Panc1 (cell line): ENCODE measurements at regions not wholly inside any gene's neighbourhood (a gene's known extent, or its start where the extent isn't known, plus 50 kb on each side); places are given as distances from the start of the nearest gene placed in this dataset.

Experiments used
- ATAC-seq: fragments of 200-7000 bp; cut with Tn5 transposase; 2 replicates; pipeline ENCODE4 v1.9.1; 2020; ENCODE audit warnings: mild to moderate bottlenecking, moderate library complexity
- BruUV-seq: library from RNA; stranded (reverse); fragments of 400-500 nt; replicated peaks from 2 replicates; lab custom pipeline; 2021; lab: Mats Ljungman, UMichigan
- CTCF ChIA-PET: fragments of 300-600 bp; sonication (Branson Sonifier 250); formaldehyde crosslinking; loops from one replicate; lab custom pipeline; 2022; ENCODE audit warnings: antibody characterized with exemption; lab: Charles Lee
- POLR2A ChIA-PET: fragments of 300-600 bp; sonication (Branson Sonifier 250); formaldehyde crosslinking; loops from one replicate; lab custom pipeline; 2022; ENCODE audit warnings: antibody characterized with exemption; lab: Charles Lee
- DNase-seq: peaks from one replicate; pipeline ENCODE4 v3.0.0-alpha.2; 2010; ENCODE audit warnings: low read depth, low spot score
- H3K27ac ChIP-seq: 2 replicates; pipeline ENCODE4 v1.5.1; 2011; ENCODE audit warnings: mild to moderate bottlenecking, low read length, inconsistent platforms
- H3K27me3 ChIP-seq: fragments of 200-500 bp; sonication (Bioruptor generic); 2 replicates; pipeline ENCODE4 v1.6.0; 2014; ENCODE audit warnings: low read length, inconsistent platforms; ENCODE audit not compliant: control insufficient read depth, insufficient read depth
- H3K36me3 ChIP-seq: fragments of 200-500 bp; sonication (Bioruptor generic); 2 replicates; pipeline ENCODE4 v1.5.1; 2014; ENCODE audit warnings: inconsistent platforms, mild to moderate bottlenecking, low read length, moderate library complexity; ENCODE audit not compliant: control insufficient read depth, insufficient read depth
- H3K4me1 ChIP-seq: 2 replicates; pipeline ENCODE4 v1.5.1; 2011; ENCODE audit warnings: inconsistent platforms, mild to moderate bottlenecking, low read length, moderate library complexity; ENCODE audit not compliant: control insufficient read depth, insufficient read depth
- H3K4me3 ChIP-seq, 2 experiments: 2 replicates each; pipeline ENCODE4 v1.5.1; 2011 to 2012; ENCODE audit warnings: low read depth in 2 of 2, low read length in 2 of 2, mild to moderate bottlenecking in 2 of 2, inconsistent platforms in 1 of 2, moderate library complexity in 1 of 2
- H3K9me3 ChIP-seq: fragments of 200-500 bp; sonication (Bioruptor generic); 2 replicates; pipeline ENCODE4 v1.5.1; 2014; ENCODE audit warnings: low read depth, mild to moderate bottlenecking, inconsistent platforms, low read length, moderate library complexity; ENCODE audit not compliant: control insufficient read depth, insufficient read depth
- POLR2AphosphoS5 ChIP-seq: IDR thresholded peaks from 2 replicates; pipeline ENCODE4 v1.6.1; 2012; ENCODE audit warnings: mild to moderate bottlenecking, low read depth, low read length, moderate library complexity
- SIN3A ChIP-seq: IDR thresholded peaks from 2 replicates; pipeline ENCODE4 v1.6.1; 2012; ENCODE audit warnings: low read depth, mild to moderate bottlenecking, low read length, moderate library complexity, borderline replicate concordance; ENCODE audit not compliant: insufficient read depth
- TCF7L2 ChIP-seq: IDR thresholded peaks from 2 replicates; pipeline ENCODE4 v1.6.1; 2011; ENCODE audit warnings: mild to moderate bottlenecking, low read depth, low read length, inconsistent platforms
- in situ Hi-C: cut with HindIII; loops from 2 replicates; pipeline ENCODE4 v1.10.0; 2016; ENCODE audit warnings: low sequenced_read_pairs, low pct_unique_long_range_greater_than_20kb
- intact Hi-C: fragments of 100-400 bp; cut with micrococcal nuclease; formaldehyde crosslinking; loops from one replicate; pipeline ENCODE4 v1.10.0; 2022; ENCODE audit not compliant: unreplicated experiment
- TF ChIP-seq, protein P1 (sequence below): fragments of 450-650 bp; IDR thresholded peaks from 2 replicates; pipeline ENCODE4 v1.5.1; 2017; ENCODE audit warnings: mild to moderate bottlenecking
- TF ChIP-seq, protein P2 (sequence below), 2 experiments: IDR thresholded peaks; 2 replicates each; pipeline ENCODE4 v1.6.1; 2011 to 2012; ENCODE audit warnings: low read depth in 2 of 2, control low read depth in 1 of 2, low read length in 1 of 2, mild to moderate bottlenecking in 1 of 2, moderate library complexity in 1 of 2; ENCODE audit not compliant: insufficient read depth in 1 of 2

GRCh38 chr1:72524021-72524420 lies 241.7 kb upstream of the NEGR1 start:
- no TSS peak for BruUV-seq
- ATAC-seq (no peak), DNase-seq (no peak)
- ChIA-PET CTCF (no interaction called here), POLR2A (no interaction called here)
- H3K9me3 ChIP-seq, result no peaks in the 10 kb centered on the region
- intact Hi-C loops (no loop called here), in situ Hi-C loops (no loop called here)
- TF ChIP-seq TCF7L2, result no peak
- TF ChIP-seq, protein P1, sequence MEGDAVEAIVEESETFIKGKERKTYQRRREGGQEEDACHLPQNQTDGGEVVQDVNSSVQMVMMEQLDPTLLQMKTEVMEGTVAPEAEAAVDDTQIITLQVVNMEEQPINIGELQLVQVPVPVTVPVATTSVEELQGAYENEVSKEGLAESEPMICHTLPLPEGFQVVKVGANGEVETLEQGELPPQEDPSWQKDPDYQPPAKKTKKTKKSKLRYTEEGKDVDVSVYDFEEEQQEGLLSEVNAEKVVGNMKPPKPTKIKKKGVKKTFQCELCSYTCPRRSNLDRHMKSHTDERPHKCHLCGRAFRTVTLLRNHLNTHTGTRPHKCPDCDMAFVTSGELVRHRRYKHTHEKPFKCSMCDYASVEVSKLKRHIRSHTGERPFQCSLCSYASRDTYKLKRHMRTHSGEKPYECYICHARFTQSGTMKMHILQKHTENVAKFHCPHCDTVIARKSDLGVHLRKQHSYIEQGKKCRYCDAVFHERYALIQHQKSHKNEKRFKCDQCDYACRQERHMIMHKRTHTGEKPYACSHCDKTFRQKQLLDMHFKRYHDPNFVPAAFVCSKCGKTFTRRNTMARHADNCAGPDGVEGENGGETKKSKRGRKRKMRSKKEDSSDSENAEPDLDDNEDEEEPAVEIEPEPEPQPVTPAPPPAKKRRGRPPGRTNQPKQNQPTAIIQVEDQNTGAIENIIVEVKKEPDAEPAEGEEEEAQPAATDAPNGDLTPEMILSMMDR, result no peak
- TF ChIP-seq, protein P2, sequence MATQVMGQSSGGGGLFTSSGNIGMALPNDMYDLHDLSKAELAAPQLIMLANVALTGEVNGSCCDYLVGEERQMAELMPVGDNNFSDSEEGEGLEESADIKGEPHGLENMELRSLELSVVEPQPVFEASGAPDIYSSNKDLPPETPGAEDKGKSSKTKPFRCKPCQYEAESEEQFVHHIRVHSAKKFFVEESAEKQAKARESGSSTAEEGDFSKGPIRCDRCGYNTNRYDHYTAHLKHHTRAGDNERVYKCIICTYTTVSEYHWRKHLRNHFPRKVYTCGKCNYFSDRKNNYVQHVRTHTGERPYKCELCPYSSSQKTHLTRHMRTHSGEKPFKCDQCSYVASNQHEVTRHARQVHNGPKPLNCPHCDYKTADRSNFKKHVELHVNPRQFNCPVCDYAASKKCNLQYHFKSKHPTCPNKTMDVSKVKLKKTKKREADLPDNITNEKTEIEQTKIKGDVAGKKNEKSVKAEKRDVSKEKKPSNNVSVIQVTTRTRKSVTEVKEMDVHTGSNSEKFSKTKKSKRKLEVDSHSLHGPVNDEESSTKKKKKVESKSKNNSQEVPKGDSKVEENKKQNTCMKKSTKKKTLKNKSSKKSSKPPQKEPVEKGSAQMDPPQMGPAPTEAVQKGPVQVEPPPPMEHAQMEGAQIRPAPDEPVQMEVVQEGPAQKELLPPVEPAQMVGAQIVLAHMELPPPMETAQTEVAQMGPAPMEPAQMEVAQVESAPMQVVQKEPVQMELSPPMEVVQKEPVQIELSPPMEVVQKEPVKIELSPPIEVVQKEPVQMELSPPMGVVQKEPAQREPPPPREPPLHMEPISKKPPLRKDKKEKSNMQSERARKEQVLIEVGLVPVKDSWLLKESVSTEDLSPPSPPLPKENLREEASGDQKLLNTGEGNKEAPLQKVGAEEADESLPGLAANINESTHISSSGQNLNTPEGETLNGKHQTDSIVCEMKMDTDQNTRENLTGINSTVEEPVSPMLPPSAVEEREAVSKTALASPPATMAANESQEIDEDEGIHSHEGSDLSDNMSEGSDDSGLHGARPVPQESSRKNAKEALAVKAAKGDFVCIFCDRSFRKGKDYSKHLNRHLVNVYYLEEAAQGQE (IDR thresholded peaks at IDR 0.05; ENCODE audit: insufficient read depth in 1 of 2, low read depth in 2 of 2, low read length in 1 of 2), result no peak
- no peak for TF ChIP-seq POLR2AphosphoS5
- no peak for TF ChIP-seq SIN3A
- no peaks in the 10 kb centered on the region for H3K4me1 ChIP-seq
- no peak overlapping the region for H3K4me3 ChIP-seq
- H3K27me3 ChIP-seq, result no peaks in the 10 kb centered on the region
- no peak overlapping the region for H3K27ac ChIP-seq
- no peaks in the 10 kb centered on the region for H3K36me3 ChIP-seq

DNA sequence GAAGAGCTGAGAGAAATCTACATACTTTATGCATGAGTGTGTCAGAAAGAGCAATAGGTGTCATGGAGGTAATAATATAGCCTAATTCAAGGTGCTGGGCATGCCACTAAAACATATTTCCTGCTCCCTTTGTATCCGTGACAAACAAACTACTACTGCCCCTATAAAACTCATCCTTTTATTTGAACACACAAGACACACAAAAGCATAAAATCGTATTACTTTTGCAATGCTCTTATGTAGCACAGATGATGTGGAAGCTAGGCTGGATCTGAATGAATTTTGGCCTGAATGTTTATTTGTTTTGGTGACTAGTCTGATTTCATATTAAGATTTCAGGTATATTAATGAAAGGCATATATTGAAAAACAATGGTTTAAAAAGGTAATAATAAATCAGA lies 239.3 kb upstream of the NEGR1 start:
- ChIA-PET CTCF (no interaction called here), POLR2A (no interaction called here)
- no TSS peak for BruUV-seq
- TF ChIP-seq TCF7L2 (no peak), POLR2AphosphoS5 (no peak), SIN3A (no peak)
- TF ChIP-seq, protein P1, result no peak
- TF ChIP-seq, protein P2 (IDR thresholded peaks at IDR 0.05; ENCODE audit: insufficient read depth in 1 of 2, low read depth in 2 of 2, low read length in 1 of 2), result no peak
- Histone ChIP-seq H3K27me3 (no peaks in the 10 kb centered on the region), H3K9me3 (no peaks in the 10 kb centered on the region), H3K4me1 (no peaks in the 10 kb centered on the region), H3K36me3 (no peaks in the 10 kb centered on the region), H3K4me3 (no peak overlapping the region), H3K27ac (no peak overlapping the region)
- ATAC-seq (no peak), DNase-seq (no peak)
- in situ Hi-C loops (no loop called here), intact Hi-C loops (no loop called here)
